ENCODE measurements at regions not wholly inside any gene's neighbourhood (a gene's known extent, or its start where the extent isn't known, plus 50 kb on each side); places are given as distances from the start of the nearest gene placed in this dataset.

- WGBS (ENCODE audit: insufficient coverage): no CpG with 5 or more reads among the region's 4 CpGs
- no peak for DNase-seq
- no peaks in the 10 kb centered on the region for H3K9me3 ChIP-seq (replicated peaks in 1 of 2; ENCODE audit: control insufficient read depth in 1 of 2, insufficient read depth in 1 of 2, low read length in 2 of 2)
- Mint-ChIP-seq H3K4me1 (peaks cover 9% of the 10 kb centered on the region), H3K9me3 (peaks cover 0 to 5% (median 4%) of the 10 kb centered on the region in 7 donors), H3K36me3 (no peaks in the 10 kb centered on the region), H3K27me3 (ENCODE audit: low read depth in 3 of 3) (peaks cover 0 to 2% (median 0%) of the 10 kb centered on the region in 3 donors), H3K4me3 (no peak overlapping the region), H3K27ac (no peak overlapping the region)
- H3K27me3 ChIP-seq (ENCODE audit: control insufficient read depth in 2 of 2, insufficient read depth in 2 of 2, low read length in 2 of 2): no peaks in the 10 kb centered on the region
- no peaks in the 10 kb centered on the region for H3K79me2 ChIP-seq (ENCODE audit: insufficient read depth, low read length)
- H3K4me3 ChIP-seq (replicated peaks in 1 of 3; ENCODE audit: low read depth in 2 of 3, low read length in 3 of 3): no peak overlapping the region
- H3K4me2 ChIP-seq (replicated peaks; ENCODE audit: extremely low read depth, low read length, poor library complexity, severe bottlenecking): no peak overlapping the region
- intact Hi-C loops (cut with micrococcal nuclease): no loop called here
- no peaks in the 10 kb centered on the region for H3K4me1 ChIP-seq (ENCODE audit: control insufficient read depth in 1 of 2, insufficient read depth in 2 of 2, low read length in 2 of 2)
- H3K36me3 ChIP-seq (replicated peaks in 1 of 2; ENCODE audit: control insufficient read depth in 1 of 2, insufficient read depth in 2 of 2, low read length in 2 of 2): no peaks in the 10 kb centered on the region
- no peaks in the 10 kb centered on the region for H4K20me1 ChIP-seq (ENCODE audit: insufficient read depth, low read length)
- no peak overlapping the region for H3K9ac ChIP-seq (ENCODE audit: insufficient read depth, low read length, poor library complexity, severe bottlenecking)
- no peak overlapping the region for H2AFZ ChIP-seq (ENCODE audit: insufficient read depth, low read depth, low read length, poor library complexity, severe bottlenecking)
- TF ChIP-seq CTCF (IDR thresholded peaks at IDR 0.05): no peak
- no peak overlapping the region for H3K27ac ChIP-seq (ENCODE audit: low read depth in 1 of 2, low read length in 2 of 2)
Measured at GRCh38 chr2:136363900-136364299, 246.0 kb upstream of the CXCR4 start.

- H3K36me3 ChIP-seq (replicated peaks in 1 of 2; ENCODE audit: control insufficient read depth in 1 of 2, insufficient read depth in 2 of 2, low read length in 2 of 2): no peaks in the 10 kb centered on the region
- no peaks in the 10 kb centered on the region for H4K20me1 ChIP-seq (ENCODE audit: insufficient read depth, low read length)
- H3K4me3 ChIP-seq (replicated peaks in 1 of 3; ENCODE audit: low read depth in 2 of 3, low read length in 3 of 3): no peak overlapping the region
- Mint-ChIP-seq H3K27me3 (ENCODE audit: low read depth in 3 of 3) (peaks cover 0 to 2% (median 0%) of the 10 kb centered on the region in 3 donors), H3K36me3 (no peaks in the 10 kb centered on the region), H3K27ac (no peak overlapping the region), H3K4me1 (peaks cover 9% of the 10 kb centered on the region), H3K9me3 (peaks cover 0 to 5% (median 4%) of the 10 kb centered on the region in 7 donors), H3K4me3 (no peak overlapping the region)
- DNase-seq: no peak
- no peak overlapping the region for H2AFZ ChIP-seq (ENCODE audit: insufficient read depth, low read depth, low read length, poor library complexity, severe bottlenecking)
- H3K27ac ChIP-seq (ENCODE audit: low read depth in 1 of 2, low read length in 2 of 2): no peak overlapping the region
- H3K9ac ChIP-seq (ENCODE audit: insufficient read depth, low read length, poor library complexity, severe bottlenecking): no peak overlapping the region
- 100% methylated on average over 3 of the region's 6 CpGs for WGBS (ENCODE audit: insufficient coverage)
- no peak for TF ChIP-seq CTCF (IDR thresholded peaks at IDR 0.05)
- intact Hi-C loops (cut with micrococcal nuclease): no loop called here
- no peaks in the 10 kb centered on the region for H3K9me3 ChIP-seq (replicated peaks in 1 of 2; ENCODE audit: control insufficient read depth in 1 of 2, insufficient read depth in 1 of 2, low read length in 2 of 2)
- no peaks in the 10 kb centered on the region for H3K27me3 ChIP-seq (ENCODE audit: control insufficient read depth in 2 of 2, insufficient read depth in 2 of 2, low read length in 2 of 2)
- H3K4me2 ChIP-seq (replicated peaks; ENCODE audit: extremely low read depth, low read length, poor library complexity, severe bottlenecking): no peak overlapping the region
- H3K79me2 ChIP-seq (ENCODE audit: insufficient read depth, low read length): no peaks in the 10 kb centered on the region
- H3K4me1 ChIP-seq (ENCODE audit: control insufficient read depth in 1 of 2, insufficient read depth in 2 of 2, low read length in 2 of 2): no peaks in the 10 kb centered on the region
Measured at GRCh38 chr2:136363470-136363869, 245.5 kb upstream of the CXCR4 start.
